T47D (cell line): ENCODE measurements at regions not wholly inside any gene's neighbourhood (a gene's known extent, or its start where the extent isn't known, plus 50 kb on each side); places are given as distances from the start of the nearest gene placed in this dataset.
A peak's percentile ranks its signal among the peaks of the same experiment; 100 is the strongest.

Experiments
- DNase-seq, 2 experiments: peaks; one replicate each; pipeline versions ENCODE4 v3.0.0 to v3.0.0-alpha.2; 2011 to 2012; ENCODE audit warnings: low read depth in 1 of 2, low spot score in 1 of 2
- JUND ChIP-seq: IDR thresholded peaks from 2 replicates; pipeline ENCODE4 v1.6.1; 2012; ENCODE audit warnings: low read depth
- in situ Hi-C: cut with HindIII; loops from 2 replicates; pipeline ENCODE4 v1.10.0; 2016; ENCODE audit warnings: low sequenced_read_pairs, low pct_unique_long_range_greater_than_20kb

- in situ Hi-C loops: no loop called here
- no peak for DNase-seq
- no peak for TF ChIP-seq JUND
These were observed 921.0 kb upstream of the SLC39A10 start for GRCh38 chr2:194735837-194736542.

- in situ Hi-C loops: no loop called here
- no peak for DNase-seq
- no peak for TF ChIP-seq JUND
These were observed 926.8 kb upstream of the SLC39A10 start for GRCh38 chr2:194730266-194730665.

GRCh38 chr2:194725169-194725568, 931.9 kb upstream of the SLC39A10 start:
- in situ Hi-C loops: no loop called here
- no peak for DNase-seq
- no peak for TF ChIP-seq JUND

GRCh38 chr2:194723446-194723845, 933.6 kb upstream of the SLC39A10 start:
- in situ Hi-C loops: no loop called here
- DNase-seq: no peak
- TF ChIP-seq JUND: no peak

- DNase-seq: no peak
- no peak for TF ChIP-seq JUND
- in situ Hi-C loops: no loop called here
These were observed 935.8 kb upstream of the SLC39A10 start for GRCh38 chr2:194721227-194721626.

GRCh38 chr2:194720462-194720861, 936.6 kb upstream of the SLC39A10 start:
- in situ Hi-C loops: no loop called here
- DNase-seq: no peak
- no peak for TF ChIP-seq JUND

- TF ChIP-seq JUND: no peak
- no peak for DNase-seq
- in situ Hi-C loops: no loop called here
These were observed 938.1 kb upstream of the SLC39A10 start for GRCh38 chr2:194718881-194719280.

GRCh38 chr2:194714541-194714940, 942.5 kb upstream of the SLC39A10 start:
- no peak for TF ChIP-seq JUND
- DNase-seq: no peak
- in situ Hi-C loops: no loop called here

GRCh38 chr2:194709840-194710239, 947.2 kb upstream of the SLC39A10 start:
- DNase-seq: no peak
- TF ChIP-seq JUND: no peak
- in situ Hi-C loops: no loop called here

- DNase-seq: no peak
- TF ChIP-seq JUND: no peak
- in situ Hi-C loops: no loop called here
These were observed 950.8 kb upstream of the SLC39A10 start for GRCh38 chr2:194706179-194706578.

- in situ Hi-C loops: no loop called here
- no peak for DNase-seq
These were observed 951.6 kb upstream of the SLC39A10 start for GRCh38 chr2:194705398-194705797.

GRCh38 chr2:194700726-194701125, 956.3 kb upstream of the SLC39A10 start:
- in situ Hi-C loops: no loop called here
- DNase-seq: no peak
- no peak for TF ChIP-seq JUND

More at GRCh38 chr2:194705398-194705797, 951.6 kb upstream of the SLC39A10 start:
- TF ChIP-seq JUND: no peak

- in situ Hi-C loops: no loop called here
- DNase-seq: no peak
- TF ChIP-seq JUND: no peak
These were observed 956.9 kb upstream of the SLC39A10 start for GRCh38 chr2:194700116-194700515.

- in situ Hi-C loops: no loop called here
- no peak for TF ChIP-seq JUND
- DNase-seq: peak in 1 of 2 experiments; percentile 6
These were observed 959.0 kb upstream of the SLC39A10 start for GRCh38 chr2:194698012-194698411.
